AG09309 (cell line): ENCODE measurements at regions not wholly inside any gene's neighbourhood (a gene's known extent, or its start where the extent isn't known, plus 50 kb on each side); places are given as distances from the start of the nearest gene placed in this dataset.
"Not testable (repeated sequence)": the region's sequence is repeated elsewhere in the genome, so short reads cannot be mapped to it uniquely, and the experiment has no call there.

Experiments used
- DNase-seq: peaks from one replicate; pipeline ENCODE4 v3.0.0-alpha.2; 2010; ENCODE audit warnings: low read depth
- H3K4me3 ChIP-seq: 2 replicates; pipeline ENCODE4 v1.5.1; 2011; ENCODE audit warnings: mild to moderate bottlenecking, low read depth, low read length, moderate library complexity; ENCODE audit not compliant: control insufficient read depth
- TF ChIP-seq, protein P1 (sequence below): IDR thresholded peaks from 2 replicates; pipeline ENCODE4 v1.5.1; 2011; ENCODE audit warnings: mild to moderate bottlenecking, low read depth, low read length, inconsistent platforms; ENCODE audit not compliant: insufficient read depth, control insufficient read depth; ENCODE audit errors: missing control alignments

DNA sequence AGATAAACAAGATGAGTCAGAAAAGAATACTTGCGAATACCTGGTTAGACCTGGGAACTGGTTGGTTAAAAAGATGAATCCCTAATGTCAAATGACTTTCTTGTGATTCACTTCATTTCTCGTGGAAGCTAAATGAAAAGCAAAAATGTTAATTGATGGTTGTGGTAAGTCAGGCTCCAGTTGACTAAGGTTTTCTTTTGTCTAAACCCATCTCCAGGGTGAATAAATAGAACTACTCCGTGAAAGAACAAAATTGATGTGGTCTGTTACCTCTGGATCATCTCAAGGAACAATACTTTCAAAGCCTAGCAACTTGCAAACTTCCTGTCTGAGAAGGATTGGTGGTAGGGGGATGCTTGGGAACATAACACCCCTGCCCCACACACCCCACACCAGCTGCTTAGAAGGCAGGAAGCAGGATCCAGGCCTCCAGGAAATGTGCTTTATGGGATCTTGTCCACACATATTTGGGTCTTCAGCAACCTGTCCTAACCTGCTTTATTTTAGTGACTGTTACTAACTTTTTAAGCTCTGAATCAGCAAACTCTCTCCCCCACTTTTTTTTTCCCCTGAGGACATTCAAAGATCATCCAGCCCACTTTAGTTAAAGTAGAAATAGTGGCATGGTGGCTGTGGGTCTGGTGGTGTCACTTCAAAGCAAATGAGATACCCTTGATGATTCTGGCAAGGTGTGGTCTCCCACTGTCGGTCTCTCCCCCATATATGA lies 60.4 kb upstream of the PTHLH start:
- no peak overlapping the region for H3K4me3 ChIP-seq
- TF ChIP-seq, protein P1, sequence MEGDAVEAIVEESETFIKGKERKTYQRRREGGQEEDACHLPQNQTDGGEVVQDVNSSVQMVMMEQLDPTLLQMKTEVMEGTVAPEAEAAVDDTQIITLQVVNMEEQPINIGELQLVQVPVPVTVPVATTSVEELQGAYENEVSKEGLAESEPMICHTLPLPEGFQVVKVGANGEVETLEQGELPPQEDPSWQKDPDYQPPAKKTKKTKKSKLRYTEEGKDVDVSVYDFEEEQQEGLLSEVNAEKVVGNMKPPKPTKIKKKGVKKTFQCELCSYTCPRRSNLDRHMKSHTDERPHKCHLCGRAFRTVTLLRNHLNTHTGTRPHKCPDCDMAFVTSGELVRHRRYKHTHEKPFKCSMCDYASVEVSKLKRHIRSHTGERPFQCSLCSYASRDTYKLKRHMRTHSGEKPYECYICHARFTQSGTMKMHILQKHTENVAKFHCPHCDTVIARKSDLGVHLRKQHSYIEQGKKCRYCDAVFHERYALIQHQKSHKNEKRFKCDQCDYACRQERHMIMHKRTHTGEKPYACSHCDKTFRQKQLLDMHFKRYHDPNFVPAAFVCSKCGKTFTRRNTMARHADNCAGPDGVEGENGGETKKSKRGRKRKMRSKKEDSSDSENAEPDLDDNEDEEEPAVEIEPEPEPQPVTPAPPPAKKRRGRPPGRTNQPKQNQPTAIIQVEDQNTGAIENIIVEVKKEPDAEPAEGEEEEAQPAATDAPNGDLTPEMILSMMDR, result no peak
- no peak for DNase-seq

DNA sequence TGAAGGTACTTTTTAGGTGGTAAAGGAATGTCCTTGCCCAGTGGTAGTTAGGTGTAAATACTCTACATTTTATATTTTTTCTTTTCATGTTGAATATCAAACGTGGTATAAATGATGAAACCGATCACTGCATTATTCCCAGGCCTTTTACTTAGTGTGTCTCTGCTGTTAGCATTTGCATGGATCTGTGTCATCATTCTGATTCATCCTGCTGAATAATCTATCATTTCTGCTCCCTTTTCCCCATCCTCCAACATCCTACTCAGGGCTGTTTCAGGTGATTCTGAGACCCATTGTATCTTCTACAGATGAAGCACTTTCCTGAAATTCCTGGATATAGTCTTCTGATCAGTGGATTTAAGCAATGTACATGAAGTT lies 61.0 kb upstream of the PTHLH start:
- no peak overlapping the region for H3K4me3 ChIP-seq
- DNase-seq, result no peak
- TF ChIP-seq, protein P1, result no peak

DNA sequence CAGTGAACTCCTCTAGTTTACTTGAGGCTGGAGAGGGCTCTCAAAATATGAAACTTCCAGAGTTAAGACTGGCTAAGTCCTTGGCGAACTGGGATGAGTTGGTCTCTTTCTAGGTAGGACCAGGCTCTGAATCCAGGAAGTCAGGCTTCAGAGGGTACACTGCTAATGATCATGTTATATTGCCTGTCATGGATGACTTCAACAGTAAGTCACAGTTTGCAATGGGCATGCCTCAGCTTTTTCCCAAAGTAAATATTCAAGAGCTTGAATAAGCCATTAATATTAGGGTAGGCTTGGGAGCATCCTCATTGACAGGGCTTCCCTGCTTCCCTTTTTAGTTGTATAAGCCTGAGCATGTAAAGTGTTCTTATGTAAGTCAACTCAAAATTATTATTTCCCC lies 61.7 kb upstream of the PTHLH start:
- DNase-seq, result no peak
- TF ChIP-seq, protein P1, result no peak
- no peak overlapping the region for H3K4me3 ChIP-seq

DNA sequence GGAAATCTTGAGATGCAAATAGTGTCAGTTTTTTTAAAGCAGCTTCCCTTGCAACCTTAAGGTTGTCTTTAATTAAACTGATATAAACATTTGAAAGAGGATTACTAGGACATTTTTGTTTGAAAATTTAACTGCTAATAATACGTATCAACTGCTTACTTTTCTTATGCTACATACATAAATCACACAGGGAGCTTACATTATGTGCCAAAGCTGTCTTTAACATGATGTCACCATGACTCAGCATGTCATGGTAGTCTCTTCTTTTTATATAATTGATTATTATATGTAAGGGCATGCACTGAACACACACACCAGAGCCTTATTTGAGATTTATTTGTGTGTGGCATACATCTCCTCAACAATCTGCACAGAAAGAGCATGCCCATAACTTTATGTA lies 63.0 kb upstream of the PTHLH start:
- no peak for DNase-seq
- no peak overlapping the region for H3K4me3 ChIP-seq
- TF ChIP-seq, protein P1, result no peak

DNA sequence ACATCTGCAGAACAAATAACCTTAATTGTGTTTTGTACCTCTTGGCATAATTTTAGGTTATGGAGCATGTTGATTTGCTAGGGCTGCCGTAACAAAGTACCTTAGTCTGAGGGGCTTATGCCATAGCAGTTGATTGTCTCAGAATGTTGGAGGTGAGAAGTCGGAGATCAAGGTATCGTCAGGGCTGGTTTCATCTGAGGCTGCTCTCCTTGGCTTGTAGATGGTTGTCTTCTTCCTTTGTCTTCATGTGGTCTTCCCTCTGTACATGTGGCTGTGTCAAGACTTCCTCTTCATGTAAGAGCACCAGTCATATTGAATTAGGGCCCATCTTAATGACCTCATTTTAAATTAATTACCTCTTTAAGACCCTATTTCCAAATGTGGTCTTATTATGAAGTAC lies 64.4 kb upstream of the PTHLH start:
- H3K4me3 ChIP-seq, result no peak overlapping the region
- TF ChIP-seq, protein P1, result no peak
- DNase-seq, result no peak

DNA sequence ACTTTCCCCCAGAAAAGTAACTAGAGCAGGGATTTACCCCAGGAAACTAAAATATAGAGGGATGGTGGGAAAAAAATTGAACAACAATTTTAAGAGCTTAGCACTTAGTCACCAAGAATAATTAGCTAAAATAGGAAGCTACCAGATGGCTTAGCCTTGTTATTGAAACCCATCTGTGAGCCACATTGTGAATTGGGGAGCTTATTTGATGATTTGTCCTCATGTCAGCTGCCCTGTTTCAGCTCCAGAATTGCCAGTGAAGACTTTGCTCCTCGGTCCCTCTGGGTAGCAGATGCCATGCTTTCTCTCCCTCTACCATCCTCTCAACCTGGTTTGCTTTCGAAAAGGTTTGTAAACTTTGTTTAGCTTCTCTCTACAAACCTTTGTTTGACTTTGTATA lies 67.7 kb upstream of the PTHLH start:
- no peak for DNase-seq
- H3K4me3 ChIP-seq, result no peak overlapping the region
- TF ChIP-seq, protein P1, result no peak

DNA sequence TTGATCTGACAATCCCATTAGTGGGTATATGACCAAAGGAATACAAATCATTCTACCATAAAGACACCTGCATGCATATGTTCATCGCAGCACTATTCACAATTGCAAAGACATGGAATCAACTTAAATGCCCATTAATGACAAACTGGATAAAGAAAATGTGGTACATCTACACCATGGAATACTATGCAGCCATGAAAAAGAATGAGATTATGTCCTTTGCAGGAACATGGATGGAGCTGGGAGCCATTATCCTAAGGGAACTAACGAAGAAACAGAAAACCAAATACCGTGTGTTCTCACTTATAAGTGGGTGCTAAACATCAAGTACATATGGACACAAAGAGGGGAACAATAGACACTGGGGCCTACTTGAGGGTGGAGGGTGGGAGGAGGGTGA lies 74.1 kb upstream of the PTHLH start:
- DNase-seq, H3K4me3 ChIP-seq: not testable (repeated sequence)
